Endodermal cell (in vitro differentiated cells): ENCODE measurements at regions not wholly inside any gene's neighbourhood (a gene's known extent, or its start where the extent isn't known, plus 50 kb on each side); places are given as distances from the start of the nearest gene placed in this dataset.

ENCODE experiments used
- DNase-seq: peaks from one replicate; pipeline ENCODE4 v3.0.0-alpha.2; 2017
- H3K27ac ChIP-seq: 2 replicates; pipeline ENCODE4 v1.5.1; 2013; ENCODE audit warnings: mild to moderate bottlenecking, low read depth, low read length, moderate library complexity
- H3K27me3 ChIP-seq: 2 replicates; pipeline ENCODE4 v1.6.1; 2013; ENCODE audit warnings: mild to moderate bottlenecking, low read length, moderate library complexity; ENCODE audit not compliant: insufficient read depth, control insufficient read depth, poor library complexity, severe bottlenecking
- H3K36me3 ChIP-seq: 2 replicates; pipeline ENCODE4 v1.7.0; 2013; ENCODE audit warnings: mild to moderate bottlenecking, low read length, moderate library complexity; ENCODE audit not compliant: control insufficient read depth, insufficient read depth
- H3K4me1 ChIP-seq: one replicate; pipeline ENCODE4 v1.7.0; 2013; ENCODE audit warnings: low read length; ENCODE audit not compliant: control insufficient read depth, insufficient read depth
- H3K4me3 ChIP-seq: 2 replicates; pipeline ENCODE4 v1.5.1; 2013; ENCODE audit warnings: mild to moderate bottlenecking, low read length, moderate library complexity
- H3K9ac ChIP-seq: 2 replicates; pipeline ENCODE4 v1.6.1; 2013; ENCODE audit warnings: mild to moderate bottlenecking, low read length, moderate library complexity; ENCODE audit not compliant: poor library complexity, severe bottlenecking; ENCODE audit errors: extremely low read depth
- H3K9me3 ChIP-seq: 2 replicates; pipeline ENCODE4 v1.6.1; 2013; ENCODE audit warnings: mild to moderate bottlenecking, low read length, moderate library complexity; ENCODE audit not compliant: control insufficient read depth
- H3K27ac Mint-ChIP-seq: 2 replicates; pipeline ENCODE4 v1.8.0; 2020; ENCODE audit warnings: mixed read lengths
- H3K27me3 Mint-ChIP-seq: 2 replicates; pipeline ENCODE4 v1.8.0; 2021; ENCODE audit warnings: mild to moderate bottlenecking, mixed read lengths; ENCODE audit not compliant: insufficient read depth
- H3K36me3 Mint-ChIP-seq: 2 replicates; pipeline ENCODE4 v1.8.0; 2020; ENCODE audit warnings: low read depth, mixed read lengths
- H3K4me1 Mint-ChIP-seq: 2 replicates; pipeline ENCODE4 v1.8.0; 2020; ENCODE audit warnings: mixed read lengths
- H3K4me3 Mint-ChIP-seq: 2 replicates; pipeline ENCODE4 v1.8.0; 2020; ENCODE audit warnings: mild to moderate bottlenecking, moderate library complexity, mixed read lengths
- H3K9me3 Mint-ChIP-seq: 2 replicates; pipeline ENCODE4 v1.8.0; 2020; ENCODE audit warnings: mild to moderate bottlenecking, mixed read lengths
- CTCF ChIP-seq: fragments of 200-600 bp; sonication (generic); conservative IDR thresholded peaks from 2 replicates; pipeline ENCODE4 v1.5.0; 2021; ENCODE audit warnings: antibody characterized with exemption, mild to moderate bottlenecking
- WGBS, 2 experiments: methylation state at CpG; one replicate each; pipeline versions ENCODE4 v1.1.5 to v1.1.7; 2013; ENCODE audit warnings: missing lambda C conversion rate in 2 of 2, mixed read lengths in 1 of 2; ENCODE audit not compliant: insufficient coverage in 1 of 2, insufficient read length in 1 of 2; 5-methylcytosine and 5-hydroxymethylcytosine counted together

- 89% methylated on average over 1 of the region's 1 CpG; no CpG with 5 or more reads in 1 of the 2 experiments for WGBS, 2 experiments
- no peaks in the 10 kb centered on the region for H3K9me3 ChIP-seq
- H3K27me3 ChIP-seq, result no peaks in the 10 kb centered on the region
- no peaks in the 10 kb centered on the region for H3K9me3 Mint-ChIP-seq
- H3K27ac Mint-ChIP-seq, result no peak overlapping the region
- H3K36me3 ChIP-seq, result no peaks in the 10 kb centered on the region
- H3K36me3 Mint-ChIP-seq, result no peaks in the 10 kb centered on the region
- no peak overlapping the region for H3K4me3 Mint-ChIP-seq
- H3K4me1 ChIP-seq, result no peaks in the 10 kb centered on the region
- H3K27me3 Mint-ChIP-seq, result peaks cover 2% of the 10 kb centered on the region
- no peak overlapping the region for H3K9ac ChIP-seq
- DNase-seq, result no peak
- H3K4me3 ChIP-seq, result no peak overlapping the region
- no peak overlapping the region for H3K27ac ChIP-seq
- no peak for TF ChIP-seq CTCF
- no peaks in the 10 kb centered on the region for H3K4me1 Mint-ChIP-seq
Observed at GRCh38 chr6:23590498-23591126, 535.4 kb upstream of the NRSN1 start.

GRCh38 chr6:23591761-23592160 is 534.3 kb upstream of the NRSN1 start:
- Histone ChIP-seq H3K4me1 (no peaks in the 10 kb centered on the region), H3K27me3 (no peaks in the 10 kb centered on the region), H3K9me3 (no peaks in the 10 kb centered on the region), H3K9ac (no peak overlapping the region), H3K4me3 (no peak overlapping the region), H3K36me3 (no peaks in the 10 kb centered on the region), H3K27ac (no peak overlapping the region)
- peaks cover 2% of the 10 kb centered on the region for H3K27me3 Mint-ChIP-seq
- peak; percentile 44 for TF ChIP-seq CTCF
- H3K36me3 Mint-ChIP-seq, result no peaks in the 10 kb centered on the region
- 94 to 96% methylated on average over 4 of the region's 4 CpGs for WGBS, 2 experiments
- DNase-seq, result peak; percentile 60
- H3K4me3 Mint-ChIP-seq, result no peak overlapping the region
- no peaks in the 10 kb centered on the region for H3K9me3 Mint-ChIP-seq
- no peak overlapping the region for H3K27ac Mint-ChIP-seq
- H3K4me1 Mint-ChIP-seq, result no peaks in the 10 kb centered on the region

GRCh38 chr6:23600118-23600517 is 525.9 kb upstream of the NRSN1 start:
- Histone ChIP-seq H3K4me1 (no peaks in the 10 kb centered on the region), H3K36me3 (no peaks in the 10 kb centered on the region), H3K27me3 (no peaks in the 10 kb centered on the region), H3K4me3 (no peak overlapping the region), H3K9ac (no peak overlapping the region), H3K27ac (no peak overlapping the region), H3K9me3 (no peaks in the 10 kb centered on the region)
- TF ChIP-seq CTCF, result no peak
- Mint-ChIP-seq H3K27ac (no peak overlapping the region), H3K36me3 (no peaks in the 10 kb centered on the region), H3K9me3 (no peaks in the 10 kb centered on the region), H3K4me1 (no peaks in the 10 kb centered on the region), H3K4me3 (no peak overlapping the region), H3K27me3 (peaks cover 2% of the 10 kb centered on the region)
- DNase-seq, result no peak
